H1 (cell line): ENCODE measurements at regions not wholly inside any gene's neighbourhood (a gene's known extent, or its start where the extent isn't known, plus 50 kb on each side); places are given as distances from the start of the nearest gene placed in this dataset.

Source experiments
- CTCF ChIA-PET: fragments of 300-600 bp; sonication (Branson Sonifier 250); formaldehyde crosslinking; loops from one replicate; lab custom pipeline; 2021; ENCODE audit not compliant: partially characterized antibody; lab: Charles Lee
- POLR2A ChIA-PET: fragments of 300-600 bp; sonication (Branson Sonifier 250); formaldehyde crosslinking; loops from one replicate; lab custom pipeline; 2021; ENCODE audit warnings: inconsistent platforms; ENCODE audit not compliant: partially characterized antibody; lab: Charles Lee
- DNase-seq, 2 experiments: peaks; one replicate each; pipeline versions ENCODE4 v3.0.0 to v3.0.0-alpha.2; 2010 to 2022; ENCODE audit warnings: low spot score in 2 of 2, low read depth in 1 of 2, mixed read lengths in 1 of 2
- FAIRE-seq: peaks from 2 replicates; lab custom pipeline; 2011; peaks lifted over from hg19 to GRCh38; lab: Jason Lieb, UNC
- H2AFZ ChIP-seq: 2 replicates; pipeline ENCODE4 v1.8.1; 2012; ENCODE audit warnings: low read length, inconsistent platforms
- H2AK5ac ChIP-seq: 2 replicates; pipeline ENCODE4 v1.6.1; 2013; ENCODE audit warnings: low read depth, low read length
- H2BK120ac ChIP-seq: replicated peaks from 2 replicates; pipeline ENCODE3; 2013; ENCODE audit warnings: low read depth, low read length, inconsistent platforms
- H2BK12ac ChIP-seq: 2 replicates; pipeline ENCODE4 v1.6.1; 2013; ENCODE audit warnings: low read depth, low read length
- H2BK15ac ChIP-seq: 2 replicates; pipeline ENCODE4 v1.6.1; 2013; ENCODE audit warnings: low read length
- H2BK20ac ChIP-seq: 2 replicates; pipeline ENCODE4 v1.6.1; 2013; ENCODE audit warnings: low read length
- H2BK5ac ChIP-seq: 2 replicates; pipeline ENCODE4 v1.6.1; 2013; ENCODE audit warnings: low read depth, low read length
- H3K14ac ChIP-seq: 2 replicates; pipeline ENCODE4 v1.6.1; 2013; ENCODE audit warnings: inconsistent platforms; ENCODE audit not compliant: insufficient read length
- H3K18ac ChIP-seq: 2 replicates; pipeline ENCODE4 v1.6.1; 2013; ENCODE audit warnings: low read length; ENCODE audit errors: extremely low read depth
- H3K23ac ChIP-seq: 2 replicates; pipeline ENCODE4 v1.6.1; 2013; ENCODE audit warnings: inconsistent platforms; ENCODE audit not compliant: insufficient read length
- H3K23me2 ChIP-seq: 2 replicates; pipeline ENCODE4 v1.6.1; 2013; ENCODE audit warnings: low read depth, low read length
- H3K27ac ChIP-seq: 2 replicates; pipeline ENCODE4 v1.6.1; 2011; ENCODE audit warnings: low read depth, low read length, inconsistent platforms
- H3K27me3 ChIP-seq, 4 experiments: replicated peaks in 1 of 4; 1 replicate in 1 of 4; 2 replicates in 3 of 4; pipeline versions ENCODE4 v1.6.1 to v1.8.1; 2011 to 2013; ENCODE audit warnings: low read length in 3 of 4, mild to moderate bottlenecking in 3 of 4, inconsistent platforms in 2 of 4, mixed read lengths in 2 of 4, moderate library complexity in 1 of 4; ENCODE audit not compliant: control insufficient read depth in 3 of 4, insufficient read depth in 3 of 4; ENCODE audit errors: extremely low read depth in 1 of 4
- H3K36me3 ChIP-seq, 4 experiments: 2 replicates each; pipeline versions ENCODE4 v1.6.1 to v1.8.1; 2011 to 2013; ENCODE audit warnings: mild to moderate bottlenecking in 4 of 4, low read length in 3 of 4, moderate library complexity in 2 of 4, control low read depth in 1 of 4, inconsistent platforms in 1 of 4; ENCODE audit not compliant: insufficient read depth in 4 of 4, control insufficient read depth in 2 of 4
- H3K4ac ChIP-seq: replicated peaks from 2 replicates; pipeline ENCODE3; 2013; ENCODE audit warnings: low read length, low read depth, mixed read lengths, inconsistent platforms; ENCODE audit not compliant: insufficient read length
- H3K4me1 ChIP-seq, 4 experiments: replicated peaks in 1 of 4; 1 replicate in 1 of 4; 2 replicates in 3 of 4; pipeline versions ENCODE4 v1.6.1 to v1.8.1; 2011 to 2013; ENCODE audit warnings: low read length in 3 of 4, inconsistent platforms in 2 of 4, mixed read lengths in 1 of 4; ENCODE audit not compliant: insufficient read depth in 4 of 4, control insufficient read depth in 3 of 4
- H3K4me2 ChIP-seq, 2 experiments: 2 replicates each; pipeline versions ENCODE4 v1.6.1 to v1.8.1; 2011 to 2013; ENCODE audit warnings: low read depth in 2 of 2, low read length in 2 of 2, control low read depth in 1 of 2, inconsistent platforms in 1 of 2, mild to moderate bottlenecking in 1 of 2; ENCODE audit not compliant: insufficient read depth in 1 of 2
- H3K4me3 ChIP-seq, 4 experiments: fragments of 200-600, 300-600 bp in 1 of 4; sonication (generic), shearing (Covaris generic), sonication (Bioruptor Twin) in 1 of 4; 2 replicates each; pipeline versions ENCODE4 v1.5.1 to v1.8.1; 2011 to 2016; ENCODE audit warnings: low read length in 4 of 4, low read depth in 3 of 4, control low read depth in 2 of 4, inconsistent platforms in 2 of 4, mild to moderate bottlenecking in 2 of 4, mixed read lengths in 1 of 4, moderate library complexity in 1 of 4; ENCODE audit not compliant: insufficient read depth in 2 of 4; ENCODE audit errors: extremely low read depth in 1 of 4
- H3K56ac ChIP-seq: replicated peaks from 2 replicates; pipeline ENCODE3; 2013; ENCODE audit warnings: low read depth, mild to moderate bottlenecking, mixed read lengths, low read length, inconsistent platforms; ENCODE audit not compliant: insufficient read length
- H3K79me1 ChIP-seq: 2 replicates; pipeline ENCODE4 v1.6.1; 2013; ENCODE audit warnings: low read depth, low read length, control low read depth
- H3K79me2 ChIP-seq, 2 experiments: 2 replicates each; pipeline versions ENCODE4 v1.6.1 to v1.8.1; 2012 to 2013; ENCODE audit warnings: low read length in 2 of 2, mild to moderate bottlenecking in 2 of 2, inconsistent platforms in 1 of 2; ENCODE audit not compliant: insufficient read depth in 2 of 2, control insufficient read depth in 1 of 2
- H3K9ac ChIP-seq, 4 experiments: replicated peaks in 1 of 4; 1 replicate in 1 of 4; 2 replicates in 3 of 4; pipeline versions ENCODE4 v1.6.1 to v1.8.1; 2011 to 2013; ENCODE audit warnings: low read depth in 3 of 4, low read length in 3 of 4, control low read depth in 2 of 4, mild to moderate bottlenecking in 2 of 4, moderate library complexity in 2 of 4, inconsistent platforms in 1 of 4; ENCODE audit errors: extremely low read depth in 1 of 4
- H3K9me3 ChIP-seq, 2 experiments: 2 replicates each; pipeline versions ENCODE4 v1.6.1 to v1.8.1; 2012 to 2013; ENCODE audit warnings: mild to moderate bottlenecking in 2 of 2, moderate library complexity in 2 of 2, control low read depth in 1 of 2, inconsistent platforms in 1 of 2, low read depth in 1 of 2, low read length in 1 of 2, mixed read lengths in 1 of 2; ENCODE audit not compliant: insufficient read depth in 2 of 2
- H4K20me1 ChIP-seq, 2 experiments: replicated peaks in 1 of 2; 2 replicates each; pipeline versions ENCODE3 to v1.8.1; 2011 to 2013; ENCODE audit warnings: inconsistent platforms in 2 of 2, low read length in 2 of 2, mild to moderate bottlenecking in 1 of 2; ENCODE audit not compliant: insufficient read depth in 2 of 2, control insufficient read depth in 1 of 2
- H4K5ac ChIP-seq: 2 replicates; pipeline ENCODE4 v1.6.1; 2013; ENCODE audit warnings: low read length, low read depth, mixed read lengths, inconsistent platforms; ENCODE audit not compliant: insufficient read length
- H4K8ac ChIP-seq: 2 replicates; pipeline ENCODE4 v1.8.0; 2013; ENCODE audit warnings: mild to moderate bottlenecking, moderate library complexity, low read length, inconsistent platforms; ENCODE audit not compliant: insufficient read depth; ENCODE audit errors: extremely low read depth
- H4K91ac ChIP-seq: replicated peaks from 2 replicates; pipeline ENCODE3; 2013; ENCODE audit warnings: low read length, mixed read lengths, inconsistent platforms; ENCODE audit not compliant: insufficient read length
- ASH2L ChIP-seq: fragments of 200-600, 300-600 bp; sonication (generic); IDR thresholded peaks from one replicate; pipeline ENCODE4 v1.7.1; 2017; ENCODE audit warnings: low read length
- CHD1 ChIP-seq: IDR thresholded peaks from 2 replicates; pipeline ENCODE4 v1.6.1; 2012; ENCODE audit warnings: low read depth, low read length, improper control_type of control experiment
- FOSL1 ChIP-seq: IDR thresholded peaks from 2 replicates; pipeline ENCODE4 v1.6.1; 2011; ENCODE audit warnings: mild to moderate bottlenecking, low read depth, low read length, moderate library complexity; ENCODE audit not compliant: insufficient read depth
- HDAC6 ChIP-seq: IDR thresholded peaks from one replicate; pipeline ENCODE4 v1.7.1; 2012; ENCODE audit warnings: low read depth, mild to moderate bottlenecking, inconsistent platforms, low read length, moderate library complexity
- JUND ChIP-seq: IDR thresholded peaks from 2 replicates; pipeline ENCODE4 v1.6.1; 2011; ENCODE audit warnings: mild to moderate bottlenecking, improper control_type of control experiment, low read length
- KDM5A ChIP-seq: fragments of 200-600 bp; IDR thresholded peaks from 2 replicates; pipeline ENCODE4 v1.7.1; 2012; ENCODE audit warnings: mild to moderate bottlenecking, low read length, inconsistent platforms, mixed read lengths
- MAFK ChIP-seq: IDR thresholded peaks from 2 replicates; pipeline ENCODE4 v1.6.1; 2012; ENCODE audit warnings: low read depth, mild to moderate bottlenecking, improper control_type of control experiment, low read length
- NANOG ChIP-seq: IDR thresholded peaks from 2 replicates; pipeline ENCODE4 v1.6.1; 2011; ENCODE audit warnings: low read length, low read depth, mild to moderate bottlenecking, inconsistent platforms; ENCODE audit not compliant: insufficient read depth, poor library complexity, severe bottlenecking
- PHF8 ChIP-seq: fragments of 200-600 bp; sonication (generic); conservative IDR thresholded peaks from 2 replicates; pipeline ENCODE4 v1.7.1; 2012; ENCODE audit warnings: low read depth, mild to moderate bottlenecking, inconsistent platforms, low read length, moderate library complexity
- POU5F1 ChIP-seq: IDR thresholded peaks from 2 replicates; pipeline ENCODE4 v1.6.1; 2011; ENCODE audit warnings: low read depth, mild to moderate bottlenecking, low read length, moderate library complexity
- RAD21 ChIP-seq, 2 experiments: IDR thresholded peaks in 1 of 2; conservative IDR thresholded peaks in 1 of 2; 2 replicates each; pipeline ENCODE4 v1.6.1; 2011; ENCODE audit warnings: low read depth in 2 of 2, low read length in 2 of 2, improper control_type of control experiment in 1 of 2, inconsistent platforms in 1 of 2, mild to moderate bottlenecking in 1 of 2, moderate library complexity in 1 of 2
- SIRT6 ChIP-seq: IDR thresholded peaks from one replicate; pipeline ENCODE4 v1.7.1; 2012; ENCODE audit warnings: low read length, inconsistent platforms
- TAF7 ChIP-seq: optimal IDR thresholded peaks from 2 replicates; pipeline ENCODE3; 2011; ENCODE audit warnings: low read depth, mild to moderate bottlenecking, inconsistent platforms, low read length, moderate library complexity, borderline replicate concordance
- TEAD4 ChIP-seq: IDR thresholded peaks from 2 replicates; pipeline ENCODE4 v1.6.1; 2012; ENCODE audit warnings: low read depth, low read length, inconsistent platforms, mixed read lengths
- YY1 ChIP-seq: IDR thresholded peaks from 2 replicates; pipeline ENCODE4 v1.6.1; 2011; ENCODE audit warnings: low read depth, mild to moderate bottlenecking, low read length
- ZNF274 ChIP-seq: IDR thresholded peaks from 2 replicates; pipeline ENCODE4 v1.7.0; 2012; ENCODE audit warnings: low read length, borderline replicate concordance; ENCODE audit errors: extremely low read depth

- no peaks in the 10 kb centered on the region for H3K9me3 ChIP-seq
- H2AK5ac ChIP-seq: no peak overlapping the region
- no peak for FAIRE-seq
- H3K9ac ChIP-seq: no peak overlapping the region
- H2BK5ac ChIP-seq: no peak overlapping the region
- H4K91ac ChIP-seq: no peak overlapping the region
- H3K56ac ChIP-seq: no peak overlapping the region
- H2BK15ac ChIP-seq: no peak overlapping the region
- H4K20me1 ChIP-seq: no peaks in the 10 kb centered on the region
- H2BK12ac ChIP-seq: no peak overlapping the region
- no peak overlapping the region for H2BK20ac ChIP-seq
- H2AFZ ChIP-seq: peak overlapping the region; percentile 40; the same call in 1 of the 2 replicates
- H3K79me1 ChIP-seq: no peaks in the 10 kb centered on the region
- no peak overlapping the region for H3K27ac ChIP-seq
- H3K4ac ChIP-seq: no peak overlapping the region
- no peak overlapping the region for H2BK120ac ChIP-seq
- no peak for TF ChIP-seq CHD1
- TF ChIP-seq ZNF274: no peak
- TF ChIP-seq JUND: no peak
- TF ChIP-seq YY1: no peak
- TF ChIP-seq TEAD4: no peak
- TF ChIP-seq FOSL1: no peak
- no peak for TF ChIP-seq RAD21 (IDR thresholded peaks at IDR 0.05 in 1 of 2, conservative IDR thresholded peaks at IDR 0.05 in 1 of 2; ENCODE audit: low read depth in 2 of 2, low read length in 2 of 2)
- no peak for TF ChIP-seq TAF7
- TF ChIP-seq ASH2L: no peak
- TF ChIP-seq HDAC6: no peak
- TF ChIP-seq NANOG: no peak
- no peak for TF ChIP-seq POU5F1
- no peak for TF ChIP-seq SIRT6
- TF ChIP-seq MAFK: no peak
- no peak for TF ChIP-seq KDM5A
- no peak for TF ChIP-seq PHF8
- TF ChIP-seq, all 59 proteins: peak for 0
- POLR2A ChIA-PET: no interaction called here
- Histone ChIP-seq H3K4me3 (no peak overlapping the region), H3K36me3 (no peaks in the 10 kb centered on the region), H3K4me2 (no peak overlapping the region), H3K14ac (no peak overlapping the region), H3K4me1 (no peaks in the 10 kb centered on the region), H3K79me2 (no peaks in the 10 kb centered on the region), H3K23me2 (no peaks in the 10 kb centered on the region), H4K8ac (no peak overlapping the region), H3K18ac (no peak overlapping the region), H3K27me3 (no peaks in the 10 kb centered on the region), H4K5ac (no peak overlapping the region), H3K23ac (no peak overlapping the region)
- CTCF ChIA-PET: interaction anchor here (0.6 to 1.3 kb wide), 2 partner anchors 70 to 1252 kb away, joined by 3 to 4 read pairs; no protein-coding TSS in a partner anchor
- no peak for DNase-seq
These were observed 358.9 kb downstream of the TRAM1L1 start for GRCh38 chr4:116726523-116726922.
